Right hindlimb (tissue), 1 donor: ENCODE measurements at regions not wholly inside any gene's neighbourhood (a gene's known extent, or its start where the extent isn't known, plus 50 kb on each side); places are given as distances from the start of the nearest gene placed in this dataset.

Source experiments
- DNase-seq: peaks from one replicate; pipeline ENCODE4 v3.0.0-alpha.2; 2018

GRCh38 chr14:81849714-81850113 lies 316.1 kb upstream of the SEL1L start:
- DNase-seq = no peak

- DNase-seq = no peak
These were observed 321.4 kb upstream of the SEL1L start for GRCh38 chr14:81855007-81855406.

- no peak for DNase-seq
These were observed 325.4 kb upstream of the SEL1L start for GRCh38 chr14:81859046-81859445.

- DNase-seq = no peak
These were observed 334.5 kb upstream of the SEL1L start for GRCh38 chr14:81868172-81868571.

DNA sequence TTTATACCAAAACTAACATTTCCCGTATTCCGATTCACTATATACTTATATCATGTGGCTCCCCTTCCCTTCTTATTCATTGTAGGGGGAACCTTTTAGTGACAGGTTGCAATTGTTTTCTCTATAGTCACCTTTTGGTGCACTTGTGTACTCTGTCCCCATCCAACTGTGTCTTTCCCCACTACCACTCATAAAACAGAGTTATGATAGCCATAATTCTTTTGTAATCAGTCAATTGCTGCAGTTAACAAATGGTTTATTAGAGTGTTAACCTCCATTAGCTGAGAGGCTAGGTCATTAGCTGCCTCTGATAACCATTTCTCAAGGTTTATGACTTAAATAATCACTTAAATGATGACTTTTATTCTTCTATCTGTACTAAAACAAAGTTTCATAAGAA lies 338.1 kb upstream of the SEL1L start:
- DNase-seq = no peak

DNA sequence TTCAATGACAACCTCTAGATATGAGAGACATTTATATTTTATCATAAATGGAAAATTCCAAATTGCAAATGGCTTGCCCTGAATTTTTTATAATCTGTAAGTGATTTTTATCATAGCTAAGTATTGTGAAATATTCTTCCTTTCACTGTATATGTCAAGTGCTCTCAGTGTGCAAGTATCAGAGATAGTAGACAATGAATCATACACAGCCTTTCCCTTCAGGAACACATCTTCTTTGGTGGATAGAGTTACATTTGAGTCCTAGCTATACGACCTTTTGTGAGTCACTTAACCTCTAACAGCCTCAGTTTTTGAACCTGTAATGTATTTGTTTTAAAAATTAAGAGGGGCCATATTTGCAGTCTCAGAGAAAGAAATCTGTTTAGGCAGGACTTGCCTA lies 350.7 kb upstream of the SEL1L start:
- DNase-seq = no peak

- no peak for DNase-seq
These were observed 352.9 kb upstream of the SEL1L start for GRCh38 chr14:81886588-81886987.

DNA sequence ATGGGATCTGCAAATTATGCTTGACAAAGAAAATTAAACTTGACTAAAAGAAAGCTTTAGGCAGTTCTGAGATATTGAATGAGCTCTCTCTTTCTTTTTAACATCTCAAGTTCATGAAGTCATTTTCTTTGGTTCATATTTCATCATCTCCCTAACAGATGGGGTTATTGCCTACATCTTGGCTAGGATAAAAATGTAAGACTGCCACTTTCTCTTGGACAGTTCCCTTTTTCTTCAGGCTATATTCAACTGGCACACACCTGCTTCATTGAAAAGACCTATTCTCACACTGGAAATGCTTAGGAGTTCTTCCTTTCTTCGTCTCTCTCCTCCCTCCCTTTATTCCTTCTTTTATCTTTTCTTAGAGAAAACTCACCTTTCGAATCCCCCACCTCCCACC lies 355.9 kb upstream of the SEL1L start:
- no peak for DNase-seq

DNA sequence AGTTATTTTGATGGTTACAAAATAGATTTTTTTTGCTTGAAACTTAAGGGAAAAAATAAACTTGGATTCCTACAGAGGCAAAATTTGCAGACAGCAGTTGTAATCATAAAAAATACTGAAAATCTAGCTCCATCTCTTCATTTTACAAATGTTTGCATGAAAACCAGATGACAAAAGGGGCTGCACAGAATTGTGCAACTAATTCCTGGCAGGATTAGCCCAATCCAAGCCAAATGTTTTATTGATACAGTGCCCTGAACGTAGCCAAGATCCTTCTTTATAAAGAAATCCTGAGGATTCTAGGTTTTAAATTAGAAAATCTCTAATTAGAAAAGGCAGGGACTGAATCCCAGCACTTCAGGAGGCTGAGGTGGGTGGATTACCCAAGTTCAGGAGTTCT lies 356.4 kb upstream of the SEL1L start:
- DNase-seq = peak; percentile 36

DNA sequence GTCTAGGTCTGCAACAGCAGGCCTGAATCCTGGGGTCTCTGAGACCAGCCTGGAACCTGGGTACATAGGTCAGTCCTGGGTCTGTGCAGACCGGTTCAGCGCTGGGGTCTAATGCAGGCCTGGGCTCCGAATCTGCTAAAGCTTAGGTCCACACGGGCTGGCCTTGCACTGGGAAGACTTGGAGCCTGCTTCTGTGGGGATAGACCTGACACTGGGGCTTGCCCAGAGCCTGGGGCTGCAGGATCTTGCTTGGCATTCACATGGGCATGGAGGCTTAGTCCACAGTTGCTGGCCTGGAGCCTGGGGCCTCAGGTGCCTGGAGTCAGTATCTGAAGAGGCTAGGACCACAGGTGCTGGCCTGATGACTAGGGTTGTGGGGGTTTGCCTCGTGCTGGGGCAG lies 369.8 kb upstream of the SEL1L start:
- no peak for DNase-seq

DNA sequence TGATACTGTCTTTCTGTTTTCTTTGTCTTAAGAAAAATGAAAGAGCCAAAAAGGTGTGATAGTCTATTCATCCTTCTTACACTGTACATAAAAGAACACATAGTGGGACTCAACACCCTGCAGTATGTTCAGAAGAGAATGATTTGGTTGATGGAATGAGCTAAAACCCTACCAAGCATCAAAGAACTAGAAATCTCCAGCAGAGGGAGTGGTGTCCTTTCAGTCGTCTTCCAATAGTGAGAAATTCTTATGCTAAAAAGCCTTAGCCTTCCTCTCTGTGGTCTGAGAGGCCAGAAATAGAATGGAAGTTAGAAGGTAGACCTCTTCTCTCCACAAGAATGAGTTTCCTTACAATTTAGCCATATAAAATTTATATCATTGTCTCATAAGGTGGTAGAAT lies 393.4 kb upstream of the SEL1L start:
- DNase-seq = no peak

DNA sequence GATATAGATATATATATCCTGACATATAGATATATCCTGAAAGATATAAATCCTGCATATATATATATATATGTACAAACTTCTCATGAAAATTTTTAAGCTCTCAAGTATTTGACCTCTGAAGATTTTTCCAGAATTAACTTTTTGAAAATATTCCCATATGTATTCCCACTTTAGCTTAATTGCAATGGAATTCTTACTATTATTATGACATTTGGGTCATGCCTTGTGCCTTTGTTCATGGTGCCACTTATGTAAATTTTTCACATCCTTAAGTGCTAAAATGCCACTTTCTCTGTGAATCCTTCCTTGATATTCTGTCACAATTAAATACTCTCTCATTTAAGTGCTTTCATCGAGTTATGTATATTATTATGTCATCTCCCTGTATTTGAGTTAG lies 398.2 kb upstream of the SEL1L start:
- no peak for DNase-seq

- no peak for DNase-seq
These were observed 402.7 kb upstream of the SEL1L start for GRCh38 chr14:81936348-81936747.

- no peak for DNase-seq
These were observed 403.2 kb upstream of the SEL1L start for GRCh38 chr14:81936902-81937301.

- DNase-seq = no peak
These were observed 404.7 kb upstream of the SEL1L start for GRCh38 chr14:81938341-81938740.

DNA sequence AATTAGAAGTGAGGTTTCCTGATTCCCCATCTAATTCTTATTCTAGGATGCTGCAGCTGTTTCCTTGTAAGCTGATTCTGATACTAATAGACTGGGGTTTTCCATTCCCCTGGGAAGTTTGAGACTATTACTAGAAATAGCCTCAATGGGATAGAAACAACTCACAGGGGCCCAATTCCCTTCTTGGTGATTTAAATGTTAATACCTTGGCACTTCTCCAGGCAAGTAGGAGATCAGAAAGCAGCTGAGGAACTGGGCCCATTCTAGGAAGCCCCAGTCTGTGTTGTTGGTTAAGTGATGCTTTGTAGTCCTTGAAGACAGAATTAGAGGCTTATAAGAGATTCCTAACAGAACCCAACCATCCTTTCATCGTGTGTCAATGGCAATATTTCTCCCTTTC lies 407.0 kb upstream of the SEL1L start:
- no peak for DNase-seq

- no peak for DNase-seq
These were observed 408.4 kb upstream of the SEL1L start for GRCh38 chr14:81942071-81942470.

GRCh38 chr14:81946375-81946774 lies 412.7 kb upstream of the SEL1L start:
- no peak for DNase-seq

DNA sequence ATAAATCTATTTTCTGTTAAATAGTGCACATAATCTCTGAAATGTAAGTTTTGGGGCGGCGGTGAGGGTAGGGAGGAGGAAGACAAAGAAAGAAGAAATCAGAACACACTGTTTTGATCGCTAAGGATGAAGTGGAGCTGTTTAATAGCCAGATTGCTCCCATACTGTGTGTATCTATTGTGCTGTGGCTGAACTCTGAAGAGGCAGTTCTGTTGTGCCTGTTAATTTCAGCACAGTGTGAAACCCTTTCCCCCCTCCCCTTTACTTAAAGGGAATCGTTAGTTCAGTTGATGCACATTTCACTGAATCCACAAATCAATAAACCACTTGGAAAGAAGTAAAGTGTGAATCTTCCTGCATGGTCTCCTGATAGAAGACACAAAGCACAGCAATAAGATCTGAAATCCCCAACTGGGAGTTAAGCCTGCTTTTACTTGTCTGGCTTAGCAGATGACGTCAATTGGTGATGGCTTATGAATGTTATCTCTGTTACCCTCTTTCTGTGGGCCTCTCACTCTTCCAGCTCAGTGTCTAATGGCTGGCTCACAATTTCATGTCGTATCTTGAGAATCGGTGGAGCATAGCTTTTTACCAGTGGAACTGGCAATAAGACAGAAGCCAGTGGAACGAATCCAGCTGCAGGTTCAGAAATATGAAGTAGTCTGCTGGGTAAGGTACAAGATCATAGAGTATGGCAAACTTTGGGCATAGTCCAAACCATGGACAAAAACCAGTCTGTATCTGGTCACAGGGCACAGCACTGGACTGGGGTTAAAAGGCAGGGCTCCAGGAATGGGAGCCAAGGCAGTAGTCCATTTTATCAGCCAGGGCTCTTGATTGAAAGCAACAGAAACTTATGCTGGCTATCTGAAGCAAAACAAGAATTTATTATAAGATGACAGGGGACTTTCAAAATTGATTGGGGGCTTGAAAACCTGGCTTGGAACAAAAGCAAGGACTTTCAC lies 413.5 kb upstream of the SEL1L start:
- no peak for DNase-seq

DNA sequence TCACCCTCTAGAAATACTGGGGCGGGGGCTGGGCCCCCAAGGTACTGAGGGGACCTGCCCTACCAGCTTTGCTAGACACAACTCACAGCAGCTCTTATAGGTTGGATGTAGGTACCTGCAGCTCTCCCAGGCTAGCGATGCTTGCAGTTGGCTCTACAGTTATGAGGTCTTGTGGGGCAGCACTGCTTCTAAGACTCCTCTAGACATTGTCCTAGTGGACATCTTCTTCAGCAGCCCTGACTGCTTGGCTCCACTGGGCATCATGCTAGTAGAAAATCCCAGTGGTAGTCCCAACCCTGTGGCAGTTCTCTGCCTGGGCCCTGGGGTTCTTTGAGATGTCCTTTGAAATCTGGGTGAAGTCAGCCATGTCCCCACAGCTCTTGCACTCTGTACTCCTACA lies 419.3 kb upstream of the SEL1L start:
- no peak for DNase-seq

DNA sequence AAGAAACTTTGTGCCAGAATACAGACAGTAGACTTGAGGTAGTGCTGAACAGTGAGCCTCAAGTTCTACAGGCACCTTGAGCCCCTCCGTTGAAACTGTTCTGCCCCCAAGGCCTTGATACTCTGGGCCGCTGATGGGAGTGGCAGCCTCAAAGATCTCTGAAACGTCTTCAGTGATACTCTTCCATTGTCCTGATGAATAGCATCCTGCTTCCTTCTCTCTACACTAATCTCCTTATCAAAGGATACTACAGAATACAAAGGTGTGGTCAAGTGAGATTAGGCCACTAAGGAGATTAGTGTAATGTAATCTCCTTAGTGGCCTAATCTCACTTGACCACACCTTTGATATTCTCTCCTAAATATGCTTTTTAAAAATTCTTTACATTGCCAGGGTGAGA lies 419.8 kb upstream of the SEL1L start:
- DNase-seq = no peak

DNA sequence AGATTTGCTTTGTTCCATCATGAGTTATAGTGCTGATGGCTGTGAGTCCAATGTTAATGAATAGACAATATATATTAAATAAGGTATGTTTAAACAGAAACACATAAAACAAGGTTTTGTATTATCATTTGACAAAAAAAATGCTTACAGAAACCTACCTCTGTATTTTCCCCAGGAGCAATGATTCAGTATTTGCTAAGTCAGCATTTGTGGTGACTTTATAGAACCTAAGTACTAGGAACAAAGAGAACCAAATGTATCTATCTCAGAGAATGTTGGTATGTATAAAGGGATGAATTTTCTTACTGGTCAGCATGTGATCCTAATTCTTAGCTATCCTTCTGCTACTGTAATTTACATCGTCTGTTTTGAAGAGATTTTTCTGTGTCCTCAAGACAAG lies 421.5 kb upstream of the SEL1L start:
- DNase-seq = no peak

GRCh38 chr14:81960781-81961180 lies 427.1 kb upstream of the SEL1L start:
- DNase-seq = no peak

GRCh38 chr14:81963846-81964245 lies 430.2 kb upstream of the SEL1L start:
- DNase-seq = no peak

DNA sequence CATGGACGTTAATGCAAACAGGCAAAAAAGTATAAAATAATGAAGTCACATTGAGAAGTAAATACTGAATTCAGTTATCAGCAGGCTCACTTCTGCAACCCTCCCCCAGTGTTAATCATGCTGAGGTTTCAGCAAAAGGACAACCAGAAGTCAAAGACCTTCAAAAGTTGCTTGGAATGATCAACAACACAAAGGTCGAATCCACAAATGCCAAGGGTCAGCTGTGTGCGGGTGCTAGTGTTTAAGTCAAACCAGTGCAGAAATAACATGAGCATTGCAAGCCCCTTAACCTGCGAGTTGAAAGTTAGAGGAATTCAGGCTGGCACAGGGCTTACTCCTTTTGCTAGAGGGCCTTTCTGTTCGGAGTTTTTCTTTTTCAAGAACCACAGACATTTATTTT lies 436.7 kb upstream of the SEL1L start:
- DNase-seq = no peak
